Renal cortex interstitium (tissue), 11 donors: ENCODE measurements at regions not wholly inside any gene's neighbourhood (a gene's known extent, or its start where the extent isn't known, plus 50 kb on each side); places are given as distances from the start of the nearest gene placed in this dataset.

Experiments used
- DNase-seq, 11 donors: peaks; one replicate each; pipeline ENCODE4 v3.0.0-alpha.2; 2013; ENCODE audit warnings: low read depth in 9 of 11, low spot score in 4 of 11; ENCODE audit errors: extremely low read depth in 1 of 11

- DNase-seq: no peak
Observed at GRCh38 chr17:73799096-73799495, 154.9 kb upstream of the SDK2 start.

- DNase-seq: no peak
Observed at GRCh38 chr17:73799781-73800627, 155.8 kb upstream of the SDK2 start.

- DNase-seq: no peak
Observed at GRCh38 chr17:73800893-73801292, 156.6 kb upstream of the SDK2 start.

GRCh38 chr17:73801455-73802100 is 157.3 kb upstream of the SDK2 start:
- DNase-seq: no peak

GRCh38 chr17:73802314-73802713 is 158.1 kb upstream of the SDK2 start:
- no peak for DNase-seq

DNA sequence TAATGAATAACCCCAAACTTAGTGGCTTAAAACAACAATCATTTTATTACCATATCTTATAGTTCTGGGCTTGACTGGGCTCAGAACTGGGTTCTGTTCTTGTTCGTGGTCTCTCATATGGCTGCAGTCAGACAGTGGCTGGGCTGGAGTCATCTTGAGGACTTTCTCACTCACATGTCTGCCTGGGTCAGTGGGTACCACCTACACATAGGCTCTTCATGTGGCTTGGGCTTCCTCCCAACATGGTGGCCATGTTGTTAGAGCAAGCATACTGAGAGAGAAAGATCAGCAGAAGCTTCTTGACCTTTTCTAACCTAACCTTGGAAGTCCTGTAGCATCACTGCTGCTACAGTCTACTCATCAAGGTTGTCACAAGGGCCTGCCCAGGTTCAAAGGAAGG is 158.6 kb upstream of the SDK2 start:
- no peak for DNase-seq

- no peak for DNase-seq
Observed at GRCh38 chr17:73803964-73804435, 159.8 kb upstream of the SDK2 start.

GRCh38 chr17:73806768-73807167 is 162.5 kb upstream of the SDK2 start:
- DNase-seq: no peak

- no peak for DNase-seq
Observed at GRCh38 chr17:73813201-73813600, 169.0 kb upstream of the SDK2 start.

DNA sequence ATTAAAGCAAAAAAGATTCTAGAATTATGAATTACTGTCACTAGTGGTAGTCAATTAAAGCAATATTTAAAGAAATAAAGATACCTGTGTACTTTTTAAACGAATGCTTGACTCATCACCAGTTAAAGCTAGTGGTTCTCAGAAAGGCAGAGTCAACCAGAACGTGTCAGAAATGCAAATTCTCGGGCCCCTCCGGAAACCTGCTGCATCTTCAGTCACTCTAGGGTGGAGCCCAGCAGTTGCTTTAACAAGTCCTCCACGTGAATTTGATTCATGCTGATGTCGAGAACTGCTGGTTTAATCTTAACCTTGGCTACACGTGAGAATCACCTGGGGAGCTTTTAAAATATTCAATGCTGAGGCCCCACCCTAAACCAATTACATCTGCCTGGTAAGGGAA is 169.8 kb upstream of the SDK2 start:
- no peak for DNase-seq

GRCh38 chr17:73815474-73815873 is 171.2 kb upstream of the SDK2 start:
- DNase-seq: no peak

- no peak for DNase-seq
Observed at GRCh38 chr17:73819440-73820395, 175.5 kb upstream of the SDK2 start.

DNA sequence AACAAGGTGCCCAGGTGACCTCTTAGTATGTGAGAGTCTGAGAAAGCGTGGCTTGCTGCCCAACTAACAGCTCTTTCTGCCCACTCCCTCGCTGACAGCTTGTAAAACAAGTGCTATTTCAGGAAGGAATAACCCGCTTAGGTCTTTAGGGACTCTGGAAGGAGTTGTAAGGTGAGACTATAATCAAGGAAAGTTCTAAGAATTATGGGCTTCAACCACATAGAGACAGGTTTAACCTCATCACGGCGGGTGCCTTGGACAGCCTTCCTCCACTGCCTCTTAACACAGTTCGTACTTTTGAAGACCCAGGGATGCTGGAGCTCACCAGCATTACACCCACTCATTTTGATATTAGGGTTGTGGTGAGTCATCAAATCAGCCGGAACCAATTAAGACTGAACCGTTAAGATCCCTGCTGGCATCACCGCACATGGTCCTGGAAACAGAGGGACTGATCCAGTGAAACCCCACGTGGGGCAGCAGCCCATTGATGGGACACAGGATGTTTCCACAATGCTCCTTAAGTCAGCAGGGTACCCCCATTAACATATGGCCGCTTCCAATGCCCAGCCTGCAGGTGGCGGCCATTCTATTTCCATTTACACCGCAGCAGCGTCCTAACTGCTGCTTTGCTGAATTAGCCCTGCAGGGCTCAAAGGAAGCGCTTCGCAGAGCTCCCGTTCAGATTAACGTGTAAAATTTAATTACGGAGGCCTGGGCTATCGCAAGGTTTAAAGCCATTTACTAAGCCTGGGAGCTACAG is 176.6 kb upstream of the SDK2 start:
- DNase-seq: no peak

- no peak for DNase-seq
Observed at GRCh38 chr17:73821665-73822064, 177.4 kb upstream of the SDK2 start.

- no peak for DNase-seq
Observed at GRCh38 chr17:73822371-73822770, 178.1 kb upstream of the SDK2 start.

DNA sequence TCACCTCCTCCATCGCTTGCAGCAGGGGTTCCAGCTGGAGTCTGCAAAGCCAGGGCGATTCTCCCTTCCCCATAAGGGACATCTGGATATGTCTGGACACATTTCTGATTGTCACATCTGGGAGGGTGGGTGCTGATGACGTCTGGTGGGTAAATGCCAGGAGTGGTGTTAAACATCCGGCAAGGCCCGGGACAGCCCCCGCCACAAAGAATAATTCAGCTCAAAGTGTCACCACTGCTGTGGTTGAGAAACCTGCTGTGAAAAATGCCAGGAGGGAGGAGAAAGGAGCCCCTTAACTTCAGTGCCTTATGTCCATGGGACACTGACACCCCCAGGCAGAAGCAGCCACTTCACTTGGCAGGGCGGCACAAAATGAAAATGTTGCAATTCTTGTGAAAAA is 179.4 kb upstream of the SDK2 start:
- DNase-seq: no peak

DNA sequence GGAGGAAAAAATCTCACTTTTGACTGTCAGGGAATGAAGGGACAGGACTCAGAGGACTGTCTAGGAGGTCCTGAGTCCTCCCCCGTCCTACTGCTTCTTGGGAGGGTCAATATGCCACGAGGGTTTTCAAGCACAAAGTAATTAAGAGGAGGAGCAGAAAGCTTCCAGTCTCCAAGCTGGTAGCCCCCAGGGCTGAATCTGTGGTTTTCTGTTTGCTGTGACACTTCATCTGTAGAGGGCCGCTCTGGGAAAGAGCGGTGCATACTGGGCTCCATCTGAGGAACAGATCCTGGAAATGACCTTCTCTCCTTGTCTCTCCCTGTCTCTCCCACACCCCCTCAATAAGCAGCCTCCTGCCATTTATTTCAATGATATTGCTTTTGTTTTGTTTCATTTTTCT is 180.1 kb upstream of the SDK2 start:
- no peak for DNase-seq

DNA sequence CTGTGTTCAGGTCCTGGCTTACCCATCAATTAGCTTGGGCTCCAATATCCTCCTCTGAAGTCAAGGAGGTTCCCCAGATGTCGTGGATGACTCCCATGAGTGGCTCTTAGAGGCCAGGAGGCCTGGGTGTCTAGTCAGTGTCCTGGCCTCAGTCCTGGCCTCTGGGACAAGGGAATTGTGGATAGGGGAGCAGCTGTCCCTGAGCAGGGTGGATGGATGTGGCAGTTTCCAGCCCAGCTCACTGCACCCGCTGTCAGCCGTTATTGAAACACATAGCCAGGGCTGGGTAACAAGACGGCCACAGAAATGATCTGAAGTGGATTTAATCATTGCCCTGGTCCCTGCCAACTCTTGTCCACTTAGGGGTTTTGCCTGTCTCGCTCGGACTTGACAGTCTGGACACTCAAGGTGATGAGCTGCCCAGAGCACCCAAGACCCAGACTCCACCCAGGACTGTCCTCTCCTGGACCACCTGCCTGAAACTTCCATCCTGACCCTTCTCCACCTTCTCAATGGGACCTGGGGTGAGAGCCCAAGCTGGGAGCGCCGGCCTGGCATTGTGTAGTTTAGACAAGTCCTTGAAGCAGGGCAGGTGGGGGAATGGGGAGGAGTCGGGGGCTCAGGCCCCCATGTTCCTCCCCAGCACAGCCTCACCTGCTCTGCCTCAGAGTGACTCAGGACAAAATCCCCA is 182.1 kb upstream of the SDK2 start:
- DNase-seq: no peak
